Neural cell (in vitro differentiated cells): ENCODE measurements at regions not wholly inside any gene's neighbourhood (a gene's known extent, or its start where the extent isn't known, plus 50 kb on each side); places are given as distances from the start of the nearest gene placed in this dataset.

Source experiments
- CTCF ChIP-seq: fragments of 450-650 bp; IDR thresholded peaks from 2 replicates; pipeline ENCODE4 v1.5.1; 2014; ENCODE audit warnings: antibody characterized with exemption, mild to moderate bottlenecking, moderate library complexity; ENCODE audit not compliant: poor library complexity, severe bottlenecking
- EP300 ChIP-seq: fragments of 450-650 bp; conservative IDR thresholded peaks from 2 replicates; pipeline ENCODE4 v1.6.1; 2014; ENCODE audit warnings: antibody characterized with exemption, mild to moderate bottlenecking, moderate library complexity; ENCODE audit not compliant: poor library complexity, severe bottlenecking
- EZH2 ChIP-seq: fragments of 200-600, 300-800 bp; shearing (Covaris generic), sonication (generic); IDR thresholded peaks from 2 replicates; pipeline ENCODE4 v1.6.1; 2014; ENCODE audit warnings: antibody characterized with exemption, low read length, borderline replicate concordance, mild to moderate bottlenecking; ENCODE audit not compliant: insufficient read depth, poor library complexity, severe bottlenecking
- POLR2AphosphoS5 ChIP-seq: IDR thresholded peaks from 2 replicates; pipeline ENCODE4 v1.6.1; 2012
- TAF1 ChIP-seq: IDR thresholded peaks from 2 replicates; pipeline ENCODE4 v1.6.1; 2012; ENCODE audit warnings: low read depth

DNA sequence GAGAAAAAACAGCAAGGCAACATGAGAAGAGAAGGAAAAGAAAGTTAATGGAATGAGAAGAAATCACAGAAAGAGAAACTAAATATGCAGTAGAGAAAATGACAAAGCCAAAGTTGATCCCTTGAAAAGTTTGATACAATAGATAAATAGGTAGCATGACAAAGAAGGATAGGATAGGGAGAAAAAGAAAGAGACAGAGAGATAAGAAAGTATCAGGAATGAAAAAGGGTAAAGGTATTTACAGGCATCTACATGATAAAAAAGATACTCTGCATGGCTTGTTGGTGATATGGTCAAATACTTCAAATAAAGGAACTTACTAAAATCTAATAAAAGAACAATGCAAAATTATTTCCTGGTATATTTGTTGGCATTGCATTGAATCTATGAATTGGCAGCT lies 185.5 kb upstream of the TECRL start:
- no peak for TF ChIP-seq CTCF
- TF ChIP-seq POLR2AphosphoS5: no peak
- TF ChIP-seq EZH2: no peak
- no peak for TF ChIP-seq EP300
- TF ChIP-seq TAF1: no peak
